ENCODE measurements at regions not wholly inside any gene's neighbourhood (a gene's known extent, or its start where the extent isn't known, plus 50 kb on each side); places are given as distances from the start of the nearest gene placed in this dataset.

- no peak overlapping the region for H3K27ac ChIP-seq (ENCODE audit: low read depth, low read length, poor library complexity, severe bottlenecking)
- no peak overlapping the region for H2AFZ ChIP-seq (ENCODE audit: low read length)
- no peak overlapping the region for H3K4me2 ChIP-seq (ENCODE audit: low read length)
- H3K9me3 ChIP-seq (ENCODE audit: low read length): no peaks in the 10 kb centered on the region
- peaks cover 18% of the 10 kb centered on the region; the same call in 1 of the 2 replicates for H4K20me1 ChIP-seq (ENCODE audit: insufficient read depth, low read length)
- no peaks in the 10 kb centered on the region for H3K79me2 ChIP-seq (ENCODE audit: insufficient read depth, low read depth, low read length)
- TF ChIP-seq CTCF (conservative IDR thresholded peaks at IDR 0.05; ENCODE audit: low read length) (no peak), EZH2phosphoT487 (IDR thresholded peaks at IDR 0.05; ENCODE audit: borderline replicate concordance, low read depth, low read length) (no peak)
- H3K36me3 ChIP-seq (ENCODE audit: insufficient read depth, low read length): peaks cover 8% of the 10 kb centered on the region; the same call in 1 of the 2 replicates
- no peaks in the 10 kb centered on the region for H3K9me2 ChIP-seq (ENCODE audit: insufficient read depth, low read length)
- no peak for DNase-seq (ENCODE audit: low spot score)
- intact Hi-C loops (cut with micrococcal nuclease; ENCODE audit: unreplicated experiment): no loop called here
- CTCF ChIA-PET (ENCODE audit: unreplicated experiment): no interaction called here
- H3K4me1 ChIP-seq (ENCODE audit: insufficient read depth, low read length, poor library complexity, severe bottlenecking): peaks cover 17% of the 10 kb centered on the region
- POLR2A ChIA-PET: no interaction called here
- H3K4me3 ChIP-seq (ENCODE audit: low read depth, low read length, poor library complexity, severe bottlenecking): no peak overlapping the region
- no TSS peak for BruUV-seq (replicated peaks)
Measured at GRCh38 chr12:124497658-124498057, 69.8 kb downstream of the NCOR2 start.

GRCh38 chr12:124497039-124497438, 70.4 kb downstream of the NCOR2 start:
- peaks cover 17% of the 10 kb centered on the region for H3K4me1 ChIP-seq (ENCODE audit: insufficient read depth, low read length, poor library complexity, severe bottlenecking)
- peaks cover 18% of the 10 kb centered on the region; the same call in 1 of the 2 replicates for H4K20me1 ChIP-seq (ENCODE audit: insufficient read depth, low read length)
- intact Hi-C loops (cut with micrococcal nuclease; ENCODE audit: unreplicated experiment): no loop called here
- no peak overlapping the region for H2AFZ ChIP-seq (ENCODE audit: low read length)
- no peaks in the 10 kb centered on the region for H3K9me3 ChIP-seq (ENCODE audit: low read length)
- no peak overlapping the region for H3K27ac ChIP-seq (ENCODE audit: low read depth, low read length, poor library complexity, severe bottlenecking)
- CTCF ChIA-PET (ENCODE audit: unreplicated experiment): no interaction called here
- H3K36me3 ChIP-seq (ENCODE audit: insufficient read depth, low read length): peaks cover 8% of the 10 kb centered on the region; the same call in 1 of the 2 replicates
- no peak overlapping the region for H3K4me2 ChIP-seq (ENCODE audit: low read length)
- DNase-seq (ENCODE audit: low spot score): no peak
- POLR2A ChIA-PET: no interaction called here
- TF ChIP-seq EZH2phosphoT487 (IDR thresholded peaks at IDR 0.05; ENCODE audit: borderline replicate concordance, low read depth, low read length): no peak
- no peak for TF ChIP-seq CTCF (conservative IDR thresholded peaks at IDR 0.05; ENCODE audit: low read length)
- no TSS peak for BruUV-seq (replicated peaks)
- H3K4me3 ChIP-seq (ENCODE audit: low read depth, low read length, poor library complexity, severe bottlenecking): no peak overlapping the region
- H3K79me2 ChIP-seq (ENCODE audit: insufficient read depth, low read depth, low read length): no peaks in the 10 kb centered on the region
- no peaks in the 10 kb centered on the region for H3K9me2 ChIP-seq (ENCODE audit: insufficient read depth, low read length)

GRCh38 chr12:124496584-124496983, 70.8 kb downstream of the NCOR2 start:
- DNase-seq (ENCODE audit: low spot score): peak; percentile 53
- intact Hi-C loops (cut with micrococcal nuclease; ENCODE audit: unreplicated experiment): no loop called here
- Histone ChIP-seq H3K4me3 (ENCODE audit: low read depth, low read length, poor library complexity, severe bottlenecking) (no peak overlapping the region), H3K36me3 (ENCODE audit: insufficient read depth, low read length) (peaks cover 8% of the 10 kb centered on the region; the same call in 1 of the 2 replicates), H3K79me2 (ENCODE audit: insufficient read depth, low read depth, low read length) (no peaks in the 10 kb centered on the region), H3K27ac (ENCODE audit: low read depth, low read length, poor library complexity, severe bottlenecking) (no peak overlapping the region), H3K9me2 (ENCODE audit: insufficient read depth, low read length) (no peaks in the 10 kb centered on the region), H4K20me1 (ENCODE audit: insufficient read depth, low read length) (peaks cover 18% of the 10 kb centered on the region; the same call in 1 of the 2 replicates), H3K4me2 (ENCODE audit: low read length) (no peak overlapping the region), H3K4me1 (ENCODE audit: insufficient read depth, low read length, poor library complexity, severe bottlenecking) (peaks cover 17% of the 10 kb centered on the region), H2AFZ (ENCODE audit: low read length) (no peak overlapping the region), H3K9me3 (ENCODE audit: low read length) (no peaks in the 10 kb centered on the region)
- ChIA-PET POLR2A (no interaction called here), CTCF (ENCODE audit: unreplicated experiment) (no interaction called here)
- TF ChIP-seq EZH2phosphoT487 (IDR thresholded peaks at IDR 0.05; ENCODE audit: borderline replicate concordance, low read depth, low read length) (no peak), CTCF (conservative IDR thresholded peaks at IDR 0.05; ENCODE audit: low read length) (no peak)
- no TSS peak for BruUV-seq (replicated peaks)

Measured in OCI-LY7 (cell line).